ENCODE measurements at regions not wholly inside any gene's neighbourhood (a gene's known extent, or its start where the extent isn't known, plus 50 kb on each side); places are given as distances from the start of the nearest gene placed in this dataset.

- TF ChIP-seq CTCF (IDR thresholded peaks at IDR 0.05; ENCODE audit: insufficient read depth, low read length, poor library complexity, severe bottlenecking) (no peak), EZH2phosphoT487 (conservative IDR thresholded peaks at IDR 0.05; ENCODE audit: low read length) (no peak)
Measured at GRCh38 chr2:3116371-3116770, 261.2 kb downstream of the EIPR1 start.

All from SU-DHL-6 (cell line).